ENCODE measurements at regions not wholly inside any gene's neighbourhood (a gene's known extent, or its start where the extent isn't known, plus 50 kb on each side); places are given as distances from the start of the nearest gene placed in this dataset.
"Not testable (repeated sequence)": the region's sequence is repeated elsewhere in the genome, so short reads cannot be mapped to it uniquely, and the experiment has no call there.

DNA sequence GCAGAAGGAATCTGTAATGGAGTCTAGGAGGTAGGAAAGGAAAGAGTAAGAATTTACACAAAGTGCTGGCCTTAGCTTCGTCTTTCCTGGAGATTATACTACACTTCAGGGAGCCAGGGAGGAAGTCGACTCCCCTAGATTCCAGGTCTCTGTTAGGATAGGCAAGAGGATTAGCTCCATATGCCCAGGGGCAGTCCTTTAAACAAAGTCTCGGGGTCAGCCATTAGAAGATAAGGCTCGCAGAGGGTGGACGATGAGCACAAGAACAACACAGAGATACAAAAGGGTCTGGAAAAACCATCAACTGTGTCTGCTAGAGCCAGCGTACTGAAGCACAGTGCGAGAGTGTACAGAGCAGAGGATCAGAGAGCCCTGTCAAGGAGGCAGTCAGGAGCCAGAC lies 344.7 kb upstream of the TNC start:
- DNase-seq (ENCODE audit: low read depth): no peak

DNA sequence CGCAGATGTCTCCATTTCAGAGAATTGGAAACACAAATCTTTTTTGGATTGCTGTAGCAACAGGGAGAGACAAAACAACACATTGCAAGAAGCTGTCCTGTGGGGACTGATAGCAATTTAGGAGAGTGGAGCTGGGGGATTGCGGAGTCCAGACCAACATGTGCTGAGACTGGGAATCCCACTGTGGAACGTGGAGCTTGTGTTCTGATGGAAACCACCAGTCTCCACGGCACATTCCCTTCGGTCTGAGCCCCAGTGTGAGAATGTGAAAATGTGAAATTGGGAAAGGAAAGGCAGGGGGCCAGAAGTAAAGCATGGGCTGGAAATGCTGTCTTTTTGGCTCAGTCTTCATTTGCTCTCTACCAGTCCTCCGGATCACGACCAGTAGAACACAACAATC lies 348.8 kb upstream of the TNC start:
- DNase-seq (ENCODE audit: low read depth): no peak

DNA sequence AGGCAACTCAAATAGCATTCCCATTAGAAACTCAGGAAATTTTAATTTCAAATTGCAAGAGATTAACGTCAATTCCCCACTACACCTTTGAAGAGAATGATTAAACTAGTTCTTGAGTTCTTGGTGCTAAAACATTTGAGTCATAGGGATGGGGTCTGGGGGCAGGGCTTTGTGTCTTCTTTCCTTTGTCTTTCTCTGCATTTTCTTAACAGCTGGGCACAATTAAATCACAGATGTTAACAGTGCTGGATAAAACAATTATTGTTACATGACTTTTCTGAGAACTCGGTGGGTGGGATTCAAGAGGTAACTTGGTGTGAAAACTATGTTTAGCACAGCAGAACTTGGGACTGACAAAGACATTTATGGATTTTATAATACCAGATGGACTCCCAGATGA lies 351.9 kb upstream of the TNC start:
- no peak for DNase-seq (ENCODE audit: low read depth)

DNA sequence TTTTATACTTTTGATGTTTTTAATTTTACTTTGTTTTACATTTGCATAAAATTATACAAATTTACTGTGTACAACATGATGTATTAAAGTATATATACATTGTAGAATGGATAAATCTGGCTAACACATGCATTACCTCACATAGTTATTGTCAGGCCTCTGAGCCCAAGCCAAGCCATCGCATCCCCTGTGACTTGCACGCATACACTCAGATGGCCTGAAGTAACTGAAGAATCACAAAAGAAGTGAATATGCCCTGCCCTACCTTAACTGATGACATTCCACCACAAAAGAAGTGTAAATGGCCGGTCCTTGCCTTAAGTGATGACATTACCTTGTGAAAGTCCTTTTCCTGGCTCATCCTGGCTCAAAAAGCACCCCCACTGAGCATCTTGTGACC lies 355.1 kb upstream of the TNC start:
- DNase-seq (ENCODE audit: low read depth): not testable (repeated sequence)

DNA sequence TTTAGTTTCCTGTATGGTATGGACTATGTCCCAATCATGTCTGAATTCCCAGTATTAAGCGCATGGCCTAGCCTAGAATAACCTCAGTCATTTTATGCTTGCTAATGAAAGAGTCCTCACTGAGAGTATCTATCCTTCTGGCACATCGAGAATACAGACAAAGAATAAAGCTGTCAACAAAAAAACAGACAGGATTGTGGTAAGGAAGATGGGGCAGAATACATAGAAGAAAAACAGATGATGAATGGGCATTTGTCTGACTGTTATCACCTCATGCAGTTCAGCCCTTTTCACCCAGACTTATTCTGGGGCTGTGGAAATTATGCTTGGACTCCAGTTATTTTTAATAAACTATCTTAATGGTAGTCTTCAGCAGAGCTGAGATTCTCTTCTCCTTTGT lies 363.8 kb upstream of the TNC start:
- DNase-seq (ENCODE audit: low read depth): no peak

DNA sequence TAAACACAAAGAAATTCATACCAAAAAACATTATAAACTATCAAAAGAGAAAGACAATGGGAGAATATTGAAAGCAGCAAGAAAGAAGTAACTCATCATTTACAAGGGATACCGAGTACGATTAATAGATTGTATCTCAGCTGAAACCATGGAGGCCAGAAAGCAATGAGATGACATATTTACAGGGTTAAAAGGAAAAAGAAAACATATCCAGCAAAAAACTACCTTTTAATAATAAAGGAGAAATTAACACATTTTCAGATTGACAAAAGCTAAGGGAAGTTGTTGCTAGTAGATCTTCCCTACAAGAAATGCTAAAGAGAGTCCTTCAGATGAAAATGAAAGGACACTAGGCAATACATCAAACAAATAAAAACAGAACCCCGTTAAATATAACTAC lies 364.8 kb upstream of the TNC start:
- DNase-seq (ENCODE audit: low read depth): no peak

DNA sequence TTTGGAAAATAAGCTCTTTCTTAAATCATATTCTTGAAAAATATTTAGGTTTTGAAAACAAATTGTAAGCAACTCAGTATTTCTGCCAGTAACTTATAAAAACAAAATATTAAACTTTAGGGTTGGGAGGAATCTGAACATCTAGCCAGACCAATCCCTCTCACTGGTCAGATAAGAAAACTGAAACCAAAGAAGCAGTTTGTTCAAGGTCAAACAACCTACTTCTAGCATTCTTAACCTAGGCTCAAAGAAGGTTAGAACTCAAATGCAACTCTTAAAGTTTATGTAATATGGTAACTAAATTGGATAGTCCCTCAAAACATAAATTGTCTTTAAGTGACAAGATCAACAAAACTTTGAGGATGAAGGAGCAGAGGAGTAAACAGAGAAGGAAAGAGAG lies 374.9 kb upstream of the TNC start:
- DNase-seq (ENCODE audit: low read depth): no peak

DNA sequence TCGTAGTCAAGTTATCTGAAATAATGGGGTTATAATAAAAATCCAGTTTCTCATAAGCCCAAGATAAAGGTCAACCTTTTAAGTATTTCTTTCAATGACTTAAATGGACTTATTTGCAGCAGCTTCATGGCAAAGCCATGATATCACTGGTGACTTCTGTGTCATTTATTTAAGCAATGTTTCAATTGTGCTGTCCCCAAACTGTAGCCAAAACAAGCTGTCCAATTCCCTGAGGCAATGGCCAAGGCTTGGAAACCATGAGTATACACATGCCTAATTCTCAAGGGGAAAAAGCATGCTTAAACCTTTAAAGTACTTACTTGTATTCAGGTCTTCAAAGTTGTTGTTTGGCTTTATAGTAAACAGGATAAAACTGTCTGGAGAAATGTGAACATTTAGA lies 376.4 kb upstream of the TNC start:
- DNase-seq (ENCODE audit: low read depth): no peak

DNA sequence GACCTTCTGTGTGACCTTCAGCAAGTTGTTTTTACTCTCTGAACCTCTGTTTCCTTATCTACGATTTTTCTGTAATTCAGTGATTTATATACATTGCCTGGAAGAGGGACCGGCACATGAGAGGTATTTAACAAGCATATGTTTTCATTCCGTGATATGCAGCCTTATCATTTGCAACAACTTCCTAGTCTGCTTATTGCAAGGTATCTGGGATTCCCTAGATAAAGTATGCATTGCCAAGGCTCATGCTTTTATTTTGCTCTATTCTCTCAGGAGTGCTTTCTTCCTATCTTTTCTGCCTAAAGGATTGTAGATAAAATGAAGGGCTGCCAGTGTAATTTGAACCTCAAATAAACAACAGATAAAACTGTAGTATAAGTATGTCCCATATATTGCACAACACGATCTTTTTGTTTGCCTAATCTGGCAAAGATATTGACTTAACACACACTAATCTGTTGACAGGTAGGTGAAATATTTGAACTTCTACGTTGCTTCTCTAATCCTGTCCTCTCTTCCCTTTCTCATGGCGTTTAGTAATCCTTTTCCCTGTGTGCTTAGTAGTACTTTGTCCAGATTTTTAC lies 377.2 kb upstream of the TNC start:
- no peak for DNase-seq (ENCODE audit: low read depth)

DNA sequence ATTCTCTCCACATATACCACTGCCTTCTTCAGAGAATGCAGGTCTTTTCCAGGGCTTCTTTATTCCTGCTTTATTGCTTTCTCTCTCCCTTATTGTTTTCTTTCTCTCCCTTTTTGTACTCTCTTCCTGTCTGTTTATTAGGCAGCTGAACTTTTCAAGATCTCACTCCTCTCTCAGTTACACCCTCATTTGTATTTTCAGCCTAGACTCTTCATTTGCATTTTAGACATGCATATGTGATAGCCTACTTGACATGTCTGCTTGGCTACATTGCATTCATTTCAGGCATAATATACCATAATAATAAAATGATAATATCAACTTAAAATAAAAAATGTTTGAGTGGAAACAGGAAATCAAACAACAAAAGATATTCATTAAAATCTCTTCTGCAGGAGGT lies 377.9 kb upstream of the TNC start:
- no peak for DNase-seq (ENCODE audit: low read depth)

DNA sequence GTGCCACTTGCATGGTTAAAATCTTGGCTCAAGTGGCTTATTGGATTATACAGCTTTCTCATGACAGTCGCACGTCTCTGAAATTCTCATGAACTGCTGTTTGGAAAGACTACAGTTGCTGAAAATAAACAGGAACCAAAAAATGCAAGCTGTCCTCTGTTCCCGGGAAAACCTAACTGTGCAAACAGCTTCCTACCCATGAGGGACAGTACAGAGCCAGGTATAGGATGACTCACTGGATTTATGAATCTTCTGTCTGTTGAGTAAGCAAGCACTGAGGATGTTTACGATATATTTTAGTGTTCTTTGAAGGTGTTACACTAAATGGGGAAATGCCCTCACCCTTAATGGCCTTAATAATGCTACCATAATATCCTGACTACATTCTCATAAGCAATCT lies 380.3 kb upstream of the TNC start:
- DNase-seq (ENCODE audit: low read depth): no peak

DNA sequence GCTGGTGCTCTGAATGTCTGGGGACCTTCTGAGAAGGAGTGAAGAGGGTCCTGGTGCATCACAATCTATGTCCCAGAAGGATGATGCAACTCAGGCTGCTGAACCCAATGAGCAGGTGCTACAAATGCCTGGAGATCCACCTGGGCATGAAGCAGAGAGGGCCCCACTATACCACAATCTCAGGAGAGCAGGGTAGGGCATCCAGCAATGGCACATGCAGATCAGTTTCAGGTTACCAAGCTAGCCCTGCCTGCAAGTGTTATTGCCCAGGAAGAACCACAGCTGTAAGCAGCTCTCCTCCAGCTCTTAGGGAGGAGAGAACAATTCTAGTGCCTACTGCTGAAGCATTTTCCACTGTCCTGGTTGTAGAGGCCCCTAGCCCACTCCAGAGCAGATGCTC lies 389.2 kb upstream of the TNC start:
- no peak for DNase-seq (ENCODE audit: low read depth)

DNA sequence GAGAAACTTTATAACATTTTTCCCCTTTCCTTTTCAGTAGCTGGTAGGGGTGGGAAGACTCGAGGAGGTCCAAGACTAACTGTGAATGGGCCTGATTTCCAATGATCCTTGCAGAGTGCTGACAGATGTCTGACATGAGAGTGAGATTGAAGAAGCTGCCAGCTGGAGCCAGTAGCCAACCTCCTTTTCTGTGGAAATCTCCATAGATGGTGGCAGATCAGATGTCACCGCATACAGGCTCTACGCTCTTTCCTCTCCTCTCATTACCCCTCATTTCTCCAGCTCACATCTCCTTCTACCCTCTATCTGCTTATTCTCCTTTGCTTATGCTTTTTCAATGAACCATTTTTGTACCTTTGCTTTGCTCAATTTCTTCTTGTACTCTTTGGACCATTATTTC lies 395.2 kb upstream of the TNC start:
- no peak for DNase-seq (ENCODE audit: low read depth)

DNA sequence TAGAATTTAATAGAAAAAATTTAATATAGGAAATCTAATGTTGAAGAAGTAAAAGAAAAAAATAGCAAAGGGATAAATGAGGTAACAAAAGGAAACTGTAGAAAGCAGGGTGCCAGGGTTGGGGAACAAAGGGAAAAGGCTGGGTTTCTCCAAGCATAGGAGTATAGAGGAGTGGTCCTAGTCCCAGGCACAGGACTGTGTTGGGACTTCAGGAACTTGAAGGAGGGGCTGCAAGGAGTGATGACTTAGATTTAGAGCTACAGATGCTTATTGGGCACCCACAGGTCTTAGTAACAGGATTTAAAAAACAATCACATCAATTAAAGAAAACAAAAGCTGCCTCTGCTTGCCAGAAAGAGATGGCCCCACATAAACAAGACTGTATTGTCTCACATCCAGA lies 396.5 kb upstream of the TNC start:
- DNase-seq (ENCODE audit: low read depth): no peak

DNA sequence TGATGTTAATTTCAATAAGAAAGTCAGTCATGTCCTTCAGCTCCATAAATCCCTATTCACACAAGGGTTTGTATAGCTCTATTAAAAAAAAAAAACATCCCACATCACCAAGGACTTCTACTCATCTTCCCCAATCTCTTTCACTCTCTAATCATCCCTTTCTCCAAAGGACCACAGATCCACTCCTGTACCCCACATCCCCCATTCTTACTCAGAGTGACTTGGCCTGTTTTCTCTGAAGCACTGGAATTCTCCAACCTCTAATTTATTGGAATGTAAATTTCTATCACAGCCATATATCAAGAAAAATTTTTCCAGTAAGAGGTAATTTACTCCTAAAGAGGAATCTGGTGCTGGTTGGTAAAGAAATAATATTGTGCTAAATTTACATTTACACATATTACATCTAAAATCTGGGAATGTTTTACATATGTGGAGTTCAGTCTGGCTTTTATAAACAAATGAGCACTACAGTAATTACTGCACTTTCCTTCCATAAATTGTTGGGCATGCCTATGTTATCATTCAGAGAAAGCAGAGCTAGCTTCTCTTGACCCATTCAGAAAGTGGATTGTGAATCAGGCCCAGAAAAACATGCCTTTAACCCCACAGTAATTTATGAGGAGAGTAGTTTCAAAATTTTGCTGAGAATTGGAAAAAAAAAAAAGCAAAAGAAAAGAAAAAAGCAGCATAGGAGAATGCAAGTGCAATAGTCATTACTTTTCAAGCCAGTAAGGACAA lies 399.5 kb upstream of the TNC start:
- DNase-seq (ENCODE audit: low read depth): no peak

DNA sequence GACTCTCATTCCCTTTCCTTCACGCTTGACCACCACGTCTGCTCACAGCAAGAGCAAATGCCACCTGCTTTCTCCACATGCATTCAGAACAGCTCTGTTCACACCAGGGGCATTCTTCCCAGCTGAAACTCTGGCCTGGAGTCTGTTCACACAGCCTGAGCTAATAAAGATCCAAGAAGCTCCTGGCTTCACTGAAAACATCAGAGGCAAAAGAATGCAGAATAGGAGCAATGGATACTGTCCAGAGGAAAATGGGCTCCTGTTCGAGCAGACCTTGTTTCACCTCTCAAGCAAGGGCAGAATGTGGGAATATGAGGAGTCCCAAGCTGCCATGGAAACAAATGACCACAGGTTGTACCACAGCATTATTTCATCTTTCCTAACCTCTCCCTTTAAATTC lies 402.7 kb upstream of the TNC start:
- no peak for DNase-seq (ENCODE audit: low read depth)

DNA sequence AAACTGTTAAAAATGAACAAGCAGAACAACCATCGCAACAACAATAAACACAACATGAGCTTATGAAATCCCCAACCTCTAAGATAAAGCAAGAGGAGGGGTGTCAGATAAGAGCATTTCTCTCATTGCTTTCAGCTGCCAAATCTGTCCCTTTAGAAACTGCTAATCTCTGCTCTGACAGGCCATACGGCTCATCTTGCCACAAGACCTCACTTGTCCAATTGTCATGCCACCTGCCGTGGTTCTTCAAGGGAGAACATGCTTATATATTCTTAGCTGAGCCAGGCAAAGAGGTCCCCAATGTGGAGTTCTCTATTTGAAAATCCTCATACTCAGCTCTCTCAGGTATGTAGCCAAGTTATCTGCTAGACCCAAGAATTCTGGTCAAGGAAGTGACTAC lies 405.0 kb upstream of the TNC start:
- DNase-seq (ENCODE audit: low read depth): no peak

DNA sequence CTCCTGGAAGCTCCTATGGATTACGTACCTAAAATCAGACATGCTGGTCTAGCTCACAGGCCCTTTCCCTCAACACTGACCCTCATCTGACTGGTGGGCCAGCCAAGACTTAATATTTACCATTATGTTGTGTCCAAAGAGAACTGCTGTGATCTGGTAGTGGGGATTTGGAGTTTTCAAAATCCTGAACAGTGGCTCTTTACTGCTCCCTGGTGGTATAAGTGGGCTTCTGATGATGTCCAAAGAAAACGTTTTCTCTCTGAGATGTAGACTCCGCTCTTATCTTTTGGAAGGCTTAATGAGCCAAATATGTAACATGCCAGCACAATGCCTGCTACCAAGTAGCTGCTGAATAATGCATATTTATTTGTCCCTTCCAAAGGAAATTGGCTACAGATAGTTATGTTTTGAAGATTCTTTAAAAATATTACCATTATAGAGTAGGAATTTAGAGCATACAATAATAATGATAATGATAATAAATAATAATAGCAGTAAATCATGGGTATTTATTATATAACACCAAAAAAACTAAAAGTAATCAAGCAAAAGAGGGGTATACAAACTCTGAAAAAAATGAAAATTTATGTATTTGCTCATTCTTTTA lies 406.6 kb upstream of the TNC start:
- peak; percentile 39 for DNase-seq (ENCODE audit: low read depth)

DNA sequence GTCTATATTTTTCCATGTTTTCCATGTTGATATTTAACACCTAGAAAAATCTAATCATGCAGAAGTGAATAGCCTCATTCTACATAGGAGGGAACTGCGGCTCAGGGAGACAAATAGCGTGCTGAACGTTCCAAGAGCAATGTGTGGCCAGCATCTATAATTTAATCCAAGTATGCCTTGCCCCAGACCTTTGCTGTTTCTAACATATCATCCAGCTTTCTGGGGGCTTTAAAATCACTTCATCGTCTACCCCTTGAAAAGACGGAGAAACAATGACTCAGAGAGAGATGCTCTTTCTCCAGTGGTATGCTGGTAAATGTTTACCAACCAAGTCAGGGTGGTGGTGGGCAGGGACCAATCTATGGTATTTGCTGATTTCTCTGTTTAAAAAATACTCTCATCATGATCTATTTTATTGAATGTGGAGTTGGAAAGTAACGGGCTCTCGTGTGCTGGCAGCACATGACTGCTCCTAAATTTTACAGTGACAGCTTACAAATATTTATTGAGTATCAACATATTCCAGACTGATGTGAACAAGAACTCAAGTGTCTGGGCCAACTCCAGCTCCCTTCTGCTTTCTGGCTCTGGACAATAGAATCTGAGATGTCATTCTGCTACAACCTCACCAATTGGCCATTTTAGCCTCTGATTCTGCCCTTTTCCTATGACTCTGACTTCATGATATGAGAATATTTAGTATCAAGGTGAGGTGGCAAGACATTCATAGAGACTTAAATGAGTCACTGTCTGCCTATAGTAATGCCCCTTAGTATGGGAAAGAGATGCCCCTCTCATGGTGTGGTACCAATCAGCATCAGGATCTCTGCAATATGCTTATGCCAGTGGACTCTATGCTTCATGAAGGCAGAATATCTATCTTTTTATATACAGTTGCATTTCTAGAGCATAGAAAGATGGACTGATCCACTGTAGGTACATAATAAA lies 407.4 kb upstream of the TNC start:
- DNase-seq (ENCODE audit: low read depth): no peak

DNA sequence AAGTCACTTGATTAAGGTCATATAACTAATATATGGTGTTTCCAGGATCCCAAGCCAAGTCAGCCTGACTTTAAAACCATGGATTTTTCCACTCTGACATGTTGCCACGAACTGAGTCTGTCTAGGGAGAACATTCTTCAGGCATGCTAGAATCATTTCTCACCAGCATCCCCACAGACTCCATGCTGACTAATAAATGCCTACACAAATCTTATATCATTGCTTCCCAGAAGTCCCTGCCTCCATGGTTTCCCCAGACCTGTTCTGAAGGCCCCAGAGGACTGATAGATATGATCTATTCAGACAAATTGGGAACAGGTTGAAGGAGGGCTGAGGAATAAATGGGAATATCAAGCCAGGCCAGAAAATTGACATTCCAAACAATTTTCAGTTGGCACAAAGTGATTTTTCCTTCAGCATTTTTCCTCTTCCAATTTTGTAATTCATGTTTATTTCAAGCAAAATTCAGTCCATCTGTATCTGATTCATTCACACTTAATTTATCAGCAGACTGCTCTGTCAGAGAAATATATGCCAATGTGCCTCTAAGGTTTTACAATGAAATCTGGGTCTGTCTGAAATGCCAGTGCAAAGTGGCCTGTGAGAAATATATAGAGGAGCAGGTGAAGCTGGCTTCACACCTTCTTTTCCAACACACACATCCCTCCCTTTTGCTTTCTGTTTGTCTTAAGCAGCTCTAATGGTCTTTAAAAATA lies 413.6 kb upstream of the TNC start:
- no peak for DNase-seq (ENCODE audit: low read depth)

DNA sequence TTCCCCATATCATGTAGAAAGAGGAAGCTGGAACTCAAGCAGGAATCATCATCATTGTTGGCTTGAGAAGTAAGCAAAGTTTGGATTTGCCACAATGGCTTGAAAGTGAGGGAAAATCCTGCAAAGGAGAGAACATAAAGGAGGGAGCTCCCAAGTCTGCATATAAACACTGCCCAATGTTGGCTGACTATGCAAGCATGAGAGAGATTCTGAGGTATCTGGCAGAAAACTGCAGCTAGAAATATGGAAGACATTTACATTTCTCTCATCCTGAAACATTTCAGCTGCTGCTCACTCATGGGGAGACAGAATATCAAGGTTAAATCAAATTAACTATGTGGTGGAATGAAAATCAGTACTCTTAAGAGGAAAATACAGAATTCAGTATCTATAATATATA lies 415.6 kb upstream of the TNC start:
- no peak for DNase-seq (ENCODE audit: low read depth)

DNA sequence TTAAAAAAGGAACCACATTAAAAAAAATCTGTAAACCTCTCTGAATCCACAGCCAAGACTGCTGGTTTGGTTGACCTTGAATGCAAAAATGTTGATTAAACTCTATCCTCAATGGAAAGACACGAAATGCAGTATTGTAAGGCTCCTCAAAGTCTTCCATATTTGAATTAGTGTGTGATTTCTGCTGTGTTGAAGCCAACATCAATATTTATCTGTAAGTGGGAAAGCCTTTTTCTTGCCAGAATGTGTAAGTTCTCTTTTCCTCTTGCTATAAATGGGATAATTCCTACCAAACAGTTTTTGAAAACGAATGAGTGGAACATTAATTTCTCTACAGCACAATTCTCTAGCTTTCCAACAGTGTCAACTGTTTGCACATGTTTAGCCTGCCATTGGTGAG lies 422.1 kb upstream of the TNC start:
- DNase-seq (ENCODE audit: low read depth): no peak

Measured in HS-27A (cell line).